GM12872 (cell line): ENCODE measurements at regions not wholly inside any gene's neighbourhood (a gene's known extent, or its start where the extent isn't known, plus 50 kb on each side); places are given as distances from the start of the nearest gene placed in this dataset.

ENCODE experiments used
- TF ChIP-seq, protein P1 (sequence below): IDR thresholded peaks from 3 replicates; pipeline ENCODE4 v1.5.1; 2011; ENCODE audit warnings: low read depth, mild to moderate bottlenecking, low read length, moderate library complexity; ENCODE audit not compliant: insufficient read depth

DNA sequence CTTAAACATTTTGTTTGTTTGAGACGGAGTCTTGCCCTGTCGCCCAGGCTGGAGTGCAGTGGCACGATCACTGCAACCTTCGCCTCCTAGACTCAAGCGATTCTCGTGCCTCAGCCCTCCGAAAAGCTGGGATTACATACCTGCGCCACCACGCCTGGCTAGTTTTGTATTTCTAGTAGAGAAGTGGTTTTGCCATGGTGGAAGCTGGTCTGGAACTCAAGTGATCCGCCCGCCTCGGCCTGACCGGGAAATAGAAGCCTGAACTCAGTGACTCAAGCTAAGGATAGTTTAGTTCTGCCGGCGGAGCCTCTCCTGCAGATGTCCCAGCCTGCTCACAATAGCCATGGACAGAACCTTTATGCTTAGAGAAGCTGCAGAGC, 53.0 kb upstream of the ZNF254 start:
- TF ChIP-seq, protein P1, sequence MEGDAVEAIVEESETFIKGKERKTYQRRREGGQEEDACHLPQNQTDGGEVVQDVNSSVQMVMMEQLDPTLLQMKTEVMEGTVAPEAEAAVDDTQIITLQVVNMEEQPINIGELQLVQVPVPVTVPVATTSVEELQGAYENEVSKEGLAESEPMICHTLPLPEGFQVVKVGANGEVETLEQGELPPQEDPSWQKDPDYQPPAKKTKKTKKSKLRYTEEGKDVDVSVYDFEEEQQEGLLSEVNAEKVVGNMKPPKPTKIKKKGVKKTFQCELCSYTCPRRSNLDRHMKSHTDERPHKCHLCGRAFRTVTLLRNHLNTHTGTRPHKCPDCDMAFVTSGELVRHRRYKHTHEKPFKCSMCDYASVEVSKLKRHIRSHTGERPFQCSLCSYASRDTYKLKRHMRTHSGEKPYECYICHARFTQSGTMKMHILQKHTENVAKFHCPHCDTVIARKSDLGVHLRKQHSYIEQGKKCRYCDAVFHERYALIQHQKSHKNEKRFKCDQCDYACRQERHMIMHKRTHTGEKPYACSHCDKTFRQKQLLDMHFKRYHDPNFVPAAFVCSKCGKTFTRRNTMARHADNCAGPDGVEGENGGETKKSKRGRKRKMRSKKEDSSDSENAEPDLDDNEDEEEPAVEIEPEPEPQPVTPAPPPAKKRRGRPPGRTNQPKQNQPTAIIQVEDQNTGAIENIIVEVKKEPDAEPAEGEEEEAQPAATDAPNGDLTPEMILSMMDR: no peak
